ENCODE measurements at regions not wholly inside any gene's neighbourhood (a gene's known extent, or its start where the extent isn't known, plus 50 kb on each side); places are given as distances from the start of the nearest gene placed in this dataset.

DNA sequence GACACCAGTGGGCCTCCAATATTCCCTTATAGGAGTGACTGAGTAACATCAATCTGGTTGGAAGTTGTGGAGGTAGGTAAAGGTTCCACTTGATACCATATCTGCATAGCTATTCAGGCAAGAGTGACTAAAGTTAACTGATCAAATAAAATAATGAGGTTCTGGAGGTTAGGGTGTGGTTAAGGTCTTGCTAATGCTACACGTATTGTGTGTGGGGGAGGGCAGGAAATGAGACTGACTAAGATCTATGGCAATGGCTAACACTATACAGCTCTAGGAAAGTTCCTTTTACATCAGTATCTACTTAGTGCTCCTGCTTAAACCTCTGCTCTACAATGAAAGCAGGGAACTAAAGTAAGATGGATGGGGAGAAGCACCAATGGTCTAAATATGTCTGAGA, 149.1 kb upstream of the MGAT5 start:
- TF ChIP-seq, protein P1, sequence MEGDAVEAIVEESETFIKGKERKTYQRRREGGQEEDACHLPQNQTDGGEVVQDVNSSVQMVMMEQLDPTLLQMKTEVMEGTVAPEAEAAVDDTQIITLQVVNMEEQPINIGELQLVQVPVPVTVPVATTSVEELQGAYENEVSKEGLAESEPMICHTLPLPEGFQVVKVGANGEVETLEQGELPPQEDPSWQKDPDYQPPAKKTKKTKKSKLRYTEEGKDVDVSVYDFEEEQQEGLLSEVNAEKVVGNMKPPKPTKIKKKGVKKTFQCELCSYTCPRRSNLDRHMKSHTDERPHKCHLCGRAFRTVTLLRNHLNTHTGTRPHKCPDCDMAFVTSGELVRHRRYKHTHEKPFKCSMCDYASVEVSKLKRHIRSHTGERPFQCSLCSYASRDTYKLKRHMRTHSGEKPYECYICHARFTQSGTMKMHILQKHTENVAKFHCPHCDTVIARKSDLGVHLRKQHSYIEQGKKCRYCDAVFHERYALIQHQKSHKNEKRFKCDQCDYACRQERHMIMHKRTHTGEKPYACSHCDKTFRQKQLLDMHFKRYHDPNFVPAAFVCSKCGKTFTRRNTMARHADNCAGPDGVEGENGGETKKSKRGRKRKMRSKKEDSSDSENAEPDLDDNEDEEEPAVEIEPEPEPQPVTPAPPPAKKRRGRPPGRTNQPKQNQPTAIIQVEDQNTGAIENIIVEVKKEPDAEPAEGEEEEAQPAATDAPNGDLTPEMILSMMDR (IDR thresholded peaks at IDR 0.05): no peak
- no peak for TF ChIP-seq POLR2A (IDR thresholded peaks at IDR 0.05)

Measured in right lobe of liver (tissue), 4 donors.